ENCODE measurements at regions not wholly inside any gene's neighbourhood (a gene's known extent, or its start where the extent isn't known, plus 50 kb on each side); places are given as distances from the start of the nearest gene placed in this dataset.

DNA sequence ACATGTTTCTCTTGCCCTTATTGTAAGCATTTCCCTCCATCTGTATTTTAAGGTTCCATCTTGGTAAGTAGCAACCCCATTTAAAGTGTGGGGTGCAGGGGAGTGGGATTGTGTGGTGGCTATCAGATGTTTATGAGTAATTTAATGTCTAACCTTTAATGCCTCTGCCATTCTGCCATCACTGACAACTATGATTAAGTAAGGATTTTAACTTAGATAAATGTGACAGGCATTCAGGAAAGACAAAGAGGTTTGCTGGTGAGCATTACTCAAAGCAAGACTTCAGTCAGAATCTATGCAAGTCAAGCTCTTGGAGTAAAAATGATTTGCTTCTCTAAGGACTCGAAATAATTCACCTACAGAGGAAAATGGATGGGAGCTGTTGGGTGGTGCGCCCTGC lies 143.0 kb downstream of the NXNL2 start:
- TF ChIP-seq POLR2A (IDR thresholded peaks at IDR 0.05): no peak
- TF ChIP-seq, protein P1, sequence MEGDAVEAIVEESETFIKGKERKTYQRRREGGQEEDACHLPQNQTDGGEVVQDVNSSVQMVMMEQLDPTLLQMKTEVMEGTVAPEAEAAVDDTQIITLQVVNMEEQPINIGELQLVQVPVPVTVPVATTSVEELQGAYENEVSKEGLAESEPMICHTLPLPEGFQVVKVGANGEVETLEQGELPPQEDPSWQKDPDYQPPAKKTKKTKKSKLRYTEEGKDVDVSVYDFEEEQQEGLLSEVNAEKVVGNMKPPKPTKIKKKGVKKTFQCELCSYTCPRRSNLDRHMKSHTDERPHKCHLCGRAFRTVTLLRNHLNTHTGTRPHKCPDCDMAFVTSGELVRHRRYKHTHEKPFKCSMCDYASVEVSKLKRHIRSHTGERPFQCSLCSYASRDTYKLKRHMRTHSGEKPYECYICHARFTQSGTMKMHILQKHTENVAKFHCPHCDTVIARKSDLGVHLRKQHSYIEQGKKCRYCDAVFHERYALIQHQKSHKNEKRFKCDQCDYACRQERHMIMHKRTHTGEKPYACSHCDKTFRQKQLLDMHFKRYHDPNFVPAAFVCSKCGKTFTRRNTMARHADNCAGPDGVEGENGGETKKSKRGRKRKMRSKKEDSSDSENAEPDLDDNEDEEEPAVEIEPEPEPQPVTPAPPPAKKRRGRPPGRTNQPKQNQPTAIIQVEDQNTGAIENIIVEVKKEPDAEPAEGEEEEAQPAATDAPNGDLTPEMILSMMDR (IDR thresholded peaks at IDR 0.05): no peak

Data from lower leg skin (tissue), 3 donors.